ENCODE measurements at regions not wholly inside any gene's neighbourhood (a gene's known extent, or its start where the extent isn't known, plus 50 kb on each side); places are given as distances from the start of the nearest gene placed in this dataset.

DNA sequence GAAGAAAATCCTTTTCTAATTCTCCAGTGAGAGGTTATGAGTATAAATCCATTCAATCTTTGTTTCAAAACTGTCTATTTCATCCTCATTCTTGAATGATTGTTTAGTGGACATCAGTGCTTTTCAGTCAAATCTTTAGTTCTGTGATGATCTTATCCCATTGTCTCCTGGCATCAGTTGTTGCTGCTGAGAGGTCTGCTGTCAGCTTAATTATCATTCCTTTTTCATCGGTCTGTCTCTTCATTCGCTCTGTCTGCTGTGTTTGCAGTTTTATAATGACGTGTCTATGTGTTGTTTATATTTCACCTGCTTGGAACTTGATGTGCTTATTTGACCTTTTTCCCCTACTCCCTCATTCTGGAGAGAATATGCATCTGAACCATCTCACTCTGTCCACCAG is 69.2 kb upstream of the GLI2 start:
- no peak for TF ChIP-seq CTCF (IDR thresholded peaks at IDR 0.05; ENCODE audit: unreplicated experiment)
- no peak for DNase-seq (ENCODE audit: low spot score)
- H3K27ac Mint-ChIP-seq (ENCODE audit: unreplicated experiment): no peak overlapping the region
- H3K4me1 Mint-ChIP-seq (ENCODE audit: unreplicated experiment): no peaks in the 10 kb centered on the region
- H3K9me3 Mint-ChIP-seq (ENCODE audit: unreplicated experiment): peaks cover 25% of the 10 kb centered on the region
- H3K4me3 Mint-ChIP-seq (ENCODE audit: unreplicated experiment): no peak overlapping the region
- peaks cover 3% of the 10 kb centered on the region for H3K27me3 Mint-ChIP-seq (ENCODE audit: unreplicated experiment)
- H3K36me3 Mint-ChIP-seq (ENCODE audit: low read depth, unreplicated experiment): peaks cover 5% of the 10 kb centered on the region

- Mint-ChIP-seq H3K4me1 (ENCODE audit: unreplicated experiment) (no peaks in the 10 kb centered on the region), H3K36me3 (ENCODE audit: low read depth, unreplicated experiment) (peaks cover 5% of the 10 kb centered on the region), H3K4me3 (ENCODE audit: unreplicated experiment) (no peak overlapping the region), H3K9me3 (ENCODE audit: unreplicated experiment) (peaks cover 25% of the 10 kb centered on the region), H3K27ac (ENCODE audit: unreplicated experiment) (no peak overlapping the region), H3K27me3 (ENCODE audit: unreplicated experiment) (peaks cover 3% of the 10 kb centered on the region)
- no peak for DNase-seq (ENCODE audit: low spot score)
- TF ChIP-seq CTCF (IDR thresholded peaks at IDR 0.05; ENCODE audit: unreplicated experiment): no peak
Observed at GRCh38 chr2:120667981-120668380, 67.7 kb upstream of the GLI2 start.

- H3K9me3 Mint-ChIP-seq (ENCODE audit: unreplicated experiment): peaks cover 24% of the 10 kb centered on the region
- peaks cover 3% of the 10 kb centered on the region for H3K27me3 Mint-ChIP-seq (ENCODE audit: unreplicated experiment)
- DNase-seq (ENCODE audit: low spot score): peak; percentile 60
- no peak overlapping the region for H3K27ac Mint-ChIP-seq (ENCODE audit: unreplicated experiment)
- H3K36me3 Mint-ChIP-seq (ENCODE audit: low read depth, unreplicated experiment): peaks cover 5% of the 10 kb centered on the region
- peak; percentile 60 for TF ChIP-seq CTCF (IDR thresholded peaks at IDR 0.05; ENCODE audit: unreplicated experiment)
- no peaks in the 10 kb centered on the region for H3K4me1 Mint-ChIP-seq (ENCODE audit: unreplicated experiment)
- peak overlapping the region; percentile 25 for H3K4me3 Mint-ChIP-seq (ENCODE audit: unreplicated experiment)
Observed at GRCh38 chr2:120669121-120669952, 66.3 kb upstream of the GLI2 start.

DNA sequence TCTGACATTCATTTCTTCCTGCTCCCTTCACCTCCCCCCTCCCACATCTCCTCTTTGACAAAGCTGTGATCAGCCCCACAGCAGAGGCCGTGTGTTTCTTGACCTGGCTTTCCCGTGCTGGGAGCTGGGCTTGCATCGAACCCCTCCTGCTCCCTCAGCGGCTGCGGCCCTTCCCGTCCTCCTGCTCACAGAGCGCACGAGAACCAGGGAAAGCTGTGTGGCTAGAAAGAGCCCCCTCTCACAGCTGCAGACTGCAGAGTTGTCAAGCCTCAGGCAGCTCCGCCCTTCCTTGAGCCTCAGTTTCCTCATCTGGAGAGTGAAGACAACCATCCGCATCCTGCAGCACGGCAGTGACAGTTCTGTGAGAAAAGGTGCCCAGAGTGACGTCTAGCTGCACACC is 65.7 kb upstream of the GLI2 start:
- Mint-ChIP-seq H3K27me3 (ENCODE audit: unreplicated experiment) (peaks cover 3% of the 10 kb centered on the region), H3K4me3 (ENCODE audit: unreplicated experiment) (no peak overlapping the region), H3K4me1 (ENCODE audit: unreplicated experiment) (no peaks in the 10 kb centered on the region), H3K9me3 (ENCODE audit: unreplicated experiment) (peaks cover 18% of the 10 kb centered on the region), H3K27ac (ENCODE audit: unreplicated experiment) (no peak overlapping the region), H3K36me3 (ENCODE audit: low read depth, unreplicated experiment) (peaks cover 5% of the 10 kb centered on the region)
- no peak for TF ChIP-seq CTCF (IDR thresholded peaks at IDR 0.05; ENCODE audit: unreplicated experiment)
- DNase-seq (ENCODE audit: low spot score): no peak

DNA sequence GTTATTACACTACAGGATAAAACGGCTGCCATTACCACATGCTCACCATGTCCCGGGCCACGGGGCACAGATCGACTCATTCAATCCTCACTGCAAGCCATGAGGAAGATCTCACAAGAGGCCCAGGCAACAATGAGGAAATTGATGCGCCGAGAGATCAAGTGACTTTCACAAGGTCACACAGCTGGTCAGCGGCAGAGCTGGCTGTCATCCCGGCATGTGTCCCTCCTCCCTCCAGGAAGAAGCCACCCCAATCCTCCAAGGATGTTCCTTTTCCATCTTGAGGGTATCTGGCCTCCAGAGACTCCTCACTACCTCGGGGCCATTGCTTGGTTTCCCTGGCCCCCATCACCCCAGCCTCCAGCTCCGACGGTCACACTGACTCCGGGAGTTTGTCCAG is 65.3 kb upstream of the GLI2 start:
- no peak for TF ChIP-seq CTCF (IDR thresholded peaks at IDR 0.05; ENCODE audit: unreplicated experiment)
- Mint-ChIP-seq H3K4me3 (ENCODE audit: unreplicated experiment) (no peak overlapping the region), H3K27me3 (ENCODE audit: unreplicated experiment) (peaks cover 3% of the 10 kb centered on the region), H3K27ac (ENCODE audit: unreplicated experiment) (no peak overlapping the region), H3K36me3 (ENCODE audit: low read depth, unreplicated experiment) (peaks cover 1% of the 10 kb centered on the region), H3K9me3 (ENCODE audit: unreplicated experiment) (peaks cover 14% of the 10 kb centered on the region), H3K4me1 (ENCODE audit: unreplicated experiment) (no peaks in the 10 kb centered on the region)
- DNase-seq (ENCODE audit: low spot score): no peak

Data from endothelial cell (in vitro differentiated cells).